OCI-LY1 (cell line): ENCODE measurements at regions not wholly inside any gene's neighbourhood (a gene's known extent, or its start where the extent isn't known, plus 50 kb on each side); places are given as distances from the start of the nearest gene placed in this dataset.

Experiments used
- EZH2 ChIP-seq: fragments of 200-600 bp; sonication (generic), shearing (Covaris generic); IDR thresholded peaks from 2 replicates; pipeline ENCODE4 v1.8.0; 2017; ENCODE audit warnings: borderline replicate concordance, mixed run types, mild to moderate bottlenecking, antibody characterized with exemption, low read length, moderate library complexity, mixed read lengths
- TF ChIP-seq, protein P1 (sequence below): fragments of 200-600 bp; sonication (generic), shearing (Covaris generic); IDR thresholded peaks from 2 replicates; pipeline ENCODE4 v1.5.1; 2017; ENCODE audit warnings: mild to moderate bottlenecking, antibody characterized with exemption, low read length, moderate library complexity, mixed read lengths

DNA sequence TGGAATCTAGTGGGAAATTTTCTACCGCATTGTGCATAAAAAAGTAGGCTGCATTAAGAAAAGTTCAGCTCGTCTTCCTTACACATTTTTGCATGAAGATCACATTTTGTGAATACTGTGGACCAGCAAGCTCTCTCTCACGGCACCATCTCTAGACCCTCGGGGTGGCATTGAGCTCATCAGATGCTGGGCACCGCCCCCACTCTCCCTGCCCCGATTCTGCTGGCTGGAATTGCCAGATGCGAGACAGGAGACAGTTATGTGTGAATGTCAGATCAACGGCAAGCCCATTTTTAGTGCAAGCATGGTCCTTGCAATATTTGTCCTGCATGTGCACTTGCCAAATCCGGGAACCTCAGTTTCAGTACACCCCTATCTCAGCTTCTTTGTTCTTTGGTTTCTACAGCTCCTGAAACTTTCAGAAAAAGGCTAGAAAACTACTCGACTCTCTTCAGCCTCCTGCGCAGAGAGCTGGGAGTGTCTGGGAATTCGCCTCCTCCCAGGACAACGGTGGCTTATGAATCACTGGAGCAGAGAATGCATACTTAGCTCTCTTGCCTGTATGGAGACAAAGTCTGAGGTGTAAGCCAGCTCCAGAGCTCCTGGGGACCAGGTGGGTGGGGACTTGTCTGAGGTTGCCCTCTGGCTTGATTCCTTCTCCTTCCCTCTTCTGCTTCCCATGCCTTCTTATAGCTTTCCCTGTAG lies 285.2 kb upstream of the ATP10A start:
- TF ChIP-seq, protein P1, sequence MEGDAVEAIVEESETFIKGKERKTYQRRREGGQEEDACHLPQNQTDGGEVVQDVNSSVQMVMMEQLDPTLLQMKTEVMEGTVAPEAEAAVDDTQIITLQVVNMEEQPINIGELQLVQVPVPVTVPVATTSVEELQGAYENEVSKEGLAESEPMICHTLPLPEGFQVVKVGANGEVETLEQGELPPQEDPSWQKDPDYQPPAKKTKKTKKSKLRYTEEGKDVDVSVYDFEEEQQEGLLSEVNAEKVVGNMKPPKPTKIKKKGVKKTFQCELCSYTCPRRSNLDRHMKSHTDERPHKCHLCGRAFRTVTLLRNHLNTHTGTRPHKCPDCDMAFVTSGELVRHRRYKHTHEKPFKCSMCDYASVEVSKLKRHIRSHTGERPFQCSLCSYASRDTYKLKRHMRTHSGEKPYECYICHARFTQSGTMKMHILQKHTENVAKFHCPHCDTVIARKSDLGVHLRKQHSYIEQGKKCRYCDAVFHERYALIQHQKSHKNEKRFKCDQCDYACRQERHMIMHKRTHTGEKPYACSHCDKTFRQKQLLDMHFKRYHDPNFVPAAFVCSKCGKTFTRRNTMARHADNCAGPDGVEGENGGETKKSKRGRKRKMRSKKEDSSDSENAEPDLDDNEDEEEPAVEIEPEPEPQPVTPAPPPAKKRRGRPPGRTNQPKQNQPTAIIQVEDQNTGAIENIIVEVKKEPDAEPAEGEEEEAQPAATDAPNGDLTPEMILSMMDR: no peak
- no peak for TF ChIP-seq EZH2
